GM12878 (cell line): ENCODE measurements at regions not wholly inside any gene's neighbourhood (a gene's known extent, or its start where the extent isn't known, plus 50 kb on each side); places are given as distances from the start of the nearest gene placed in this dataset.

ENCODE experiments used
- ATAC-seq: fragments of 200-7000 bp; cut with Tn5 transposase; 3 replicates; pipeline ENCODE4 v1.9.1; 2020; ENCODE audit warnings: mild to moderate bottlenecking, moderate library complexity
- BruUV-seq: library from RNA; stranded (reverse); fragments of 400-500 nt; replicated peaks from 2 replicates; lab custom pipeline; 2021; lab: Mats Ljungman, UMichigan
- CTCF ChIA-PET: fragments of 300-600 bp; sonication (Branson Sonifier 250); formaldehyde crosslinking; extraction: SDS; loops from one replicate; lab custom pipeline; 2021; ENCODE audit warnings: inconsistent platforms; lab: Yijun Ruan, JAX
- POLR2A ChIA-PET: fragments of 350-600 bp; formaldehyde crosslinking; extraction: SDS; loops from one replicate; lab custom pipeline; 2021; ENCODE audit warnings: inconsistent platforms; lab: Charles Lee
- RAD21 ChIA-PET: fragments of 300-600 bp; sonication (Branson Sonifier 250); formaldehyde crosslinking; loops from one replicate; lab custom pipeline; 2023; ENCODE audit warnings: antibody characterized with exemption; ENCODE audit not compliant: unreplicated experiment; lab: Charles Lee
- SMC1A ChIA-PET: fragments of 300-600 bp; sonication (Branson Sonifier 250); formaldehyde crosslinking; loops from one replicate; lab custom pipeline; 2023; ENCODE audit not compliant: unreplicated experiment, uncharacterized antibody; lab: Charles Lee
- DNase-seq: peaks from one replicate; pipeline ENCODE4 v3.0.0-alpha.2; 2011; ENCODE audit warnings: low read depth, low spot score
- FAIRE-seq: peaks from 3 replicates; lab custom pipeline; 2011; peaks lifted over from hg19 to GRCh38; lab: Jason Lieb, UNC
- H2AFZ ChIP-seq: 2 replicates; pipeline ENCODE4 v1.6.0; 2011; ENCODE audit warnings: low read depth, low read length, control low read depth; ENCODE audit not compliant: control insufficient read depth
- H3K27ac ChIP-seq: 2 replicates; pipeline ENCODE4 v1.5.1; 2011; ENCODE audit warnings: control low read depth; ENCODE audit not compliant: control insufficient read depth, insufficient read depth
- H3K27me3 ChIP-seq, 2 experiments: replicated peaks in 1 of 2; 2 replicates each; pipeline versions ENCODE4 v1.6.0 to v1.6.1; 2011; ENCODE audit warnings: low read length in 1 of 2; ENCODE audit not compliant: control insufficient read depth in 2 of 2, insufficient read depth in 2 of 2
- H3K36me3 ChIP-seq, 2 experiments: 2 replicates each; pipeline ENCODE4 v1.5.1; 2011; ENCODE audit warnings: low read length in 1 of 2; ENCODE audit not compliant: control insufficient read depth in 2 of 2, insufficient read depth in 2 of 2
- H3K4me1 ChIP-seq: 2 replicates; pipeline ENCODE4 v1.6.1; 2011; ENCODE audit warnings: mild to moderate bottlenecking, low read length, moderate library complexity, mixed read lengths; ENCODE audit not compliant: control insufficient read depth, insufficient read depth
- H3K4me2 ChIP-seq: 2 replicates; pipeline ENCODE4 v1.6.0; 2011; ENCODE audit warnings: control low read depth; ENCODE audit not compliant: control insufficient read depth, insufficient read depth
- H3K4me3 ChIP-seq: fragments of 200-600 bp; sonication (generic); 2 replicates; pipeline ENCODE4 v1.5.1; 2016
- H3K79me2 ChIP-seq: 2 replicates; pipeline ENCODE4 v1.6.0; 2011; ENCODE audit warnings: low read length; ENCODE audit not compliant: control insufficient read depth, insufficient read depth
- H3K9ac ChIP-seq: 2 replicates; pipeline ENCODE4 v1.8.0; 2011; ENCODE audit warnings: low read length, control low read depth, mixed read lengths; ENCODE audit not compliant: control insufficient read depth, insufficient read depth
- H3K9me3 ChIP-seq: replicated peaks from 3 replicates; pipeline ENCODE4 v1.5.1; 2011; ENCODE audit warnings: mild to moderate bottlenecking, low read length; ENCODE audit not compliant: control insufficient read depth, insufficient read depth
- H4K20me1 ChIP-seq: 2 replicates; pipeline ENCODE4 v1.6.0; 2011; ENCODE audit not compliant: control insufficient read depth, insufficient read depth
- RB1 ChIP-seq: fragments of 450-650 bp; formaldehyde crosslinking; IDR thresholded peaks from 2 replicates; pipeline ENCODE4 v1.6.1; 2017; ENCODE audit warnings: mild to moderate bottlenecking, borderline replicate concordance
- RFX5 ChIP-seq: IDR thresholded peaks from 2 replicates; pipeline ENCODE4 v1.6.1; 2011; ENCODE audit warnings: low read depth, low read length, improper control_type of control experiment
- ZZZ3 ChIP-seq: IDR thresholded peaks from 2 replicates; pipeline ENCODE4 v1.6.1; 2011; ENCODE audit warnings: low read depth; ENCODE audit not compliant: control insufficient read depth, insufficient read length
- WGBS: methylation state at CpG from one replicate; pipeline ENCODE4 v1.1.6; 2016; ENCODE audit warnings: low lambda C conversion rate; ENCODE audit not compliant: insufficient replicate concordance, insufficient coverage; ENCODE audit errors: missing lambda C conversion rate; 5-methylcytosine and 5-hydroxymethylcytosine counted together
- in situ Hi-C: fragments of 300-500 bp; cut with MboI; formaldehyde crosslinking; loops from 9 replicates; pipeline ENCODE4 v1.14.3; 2018; ENCODE audit warnings: mixed read lengths
- intact Hi-C: fragments of 100-400 bp; cut with micrococcal nuclease; formaldehyde crosslinking; loops from one replicate; pipeline ENCODE4 v1.14.2; 2022; ENCODE audit not compliant: unreplicated experiment
- TF ChIP-seq, protein P1 (sequence below): IDR thresholded peaks from 2 replicates; pipeline ENCODE4 v1.6.1; 2012; ENCODE audit warnings: mild to moderate bottlenecking, low read depth, low read length
- TF ChIP-seq, protein P2 (sequence below): IDR thresholded peaks from 2 replicates; pipeline ENCODE4 v1.6.1; 2012; ENCODE audit warnings: low read length, inconsistent platforms

DNA sequence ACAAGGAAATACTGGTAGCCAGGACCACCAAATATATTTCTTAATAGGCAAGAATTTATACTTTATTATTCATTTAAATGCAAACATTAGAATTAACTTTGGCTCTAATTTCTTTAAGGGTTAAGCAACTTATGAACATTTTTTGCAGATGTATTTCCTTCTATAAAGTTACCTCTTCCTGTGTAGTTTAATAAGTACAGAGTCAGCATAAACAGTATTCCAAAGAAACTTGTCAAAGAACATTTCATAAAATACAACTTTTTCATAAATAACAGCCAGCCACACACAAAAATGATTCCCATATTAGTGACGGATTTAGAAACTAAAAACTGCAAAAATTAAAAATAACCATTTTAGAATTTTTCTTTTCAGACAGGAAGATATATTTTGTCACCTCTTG, 723.2 kb downstream of the KCNJ2 start (continued):
- TF ChIP-seq, protein P1, sequence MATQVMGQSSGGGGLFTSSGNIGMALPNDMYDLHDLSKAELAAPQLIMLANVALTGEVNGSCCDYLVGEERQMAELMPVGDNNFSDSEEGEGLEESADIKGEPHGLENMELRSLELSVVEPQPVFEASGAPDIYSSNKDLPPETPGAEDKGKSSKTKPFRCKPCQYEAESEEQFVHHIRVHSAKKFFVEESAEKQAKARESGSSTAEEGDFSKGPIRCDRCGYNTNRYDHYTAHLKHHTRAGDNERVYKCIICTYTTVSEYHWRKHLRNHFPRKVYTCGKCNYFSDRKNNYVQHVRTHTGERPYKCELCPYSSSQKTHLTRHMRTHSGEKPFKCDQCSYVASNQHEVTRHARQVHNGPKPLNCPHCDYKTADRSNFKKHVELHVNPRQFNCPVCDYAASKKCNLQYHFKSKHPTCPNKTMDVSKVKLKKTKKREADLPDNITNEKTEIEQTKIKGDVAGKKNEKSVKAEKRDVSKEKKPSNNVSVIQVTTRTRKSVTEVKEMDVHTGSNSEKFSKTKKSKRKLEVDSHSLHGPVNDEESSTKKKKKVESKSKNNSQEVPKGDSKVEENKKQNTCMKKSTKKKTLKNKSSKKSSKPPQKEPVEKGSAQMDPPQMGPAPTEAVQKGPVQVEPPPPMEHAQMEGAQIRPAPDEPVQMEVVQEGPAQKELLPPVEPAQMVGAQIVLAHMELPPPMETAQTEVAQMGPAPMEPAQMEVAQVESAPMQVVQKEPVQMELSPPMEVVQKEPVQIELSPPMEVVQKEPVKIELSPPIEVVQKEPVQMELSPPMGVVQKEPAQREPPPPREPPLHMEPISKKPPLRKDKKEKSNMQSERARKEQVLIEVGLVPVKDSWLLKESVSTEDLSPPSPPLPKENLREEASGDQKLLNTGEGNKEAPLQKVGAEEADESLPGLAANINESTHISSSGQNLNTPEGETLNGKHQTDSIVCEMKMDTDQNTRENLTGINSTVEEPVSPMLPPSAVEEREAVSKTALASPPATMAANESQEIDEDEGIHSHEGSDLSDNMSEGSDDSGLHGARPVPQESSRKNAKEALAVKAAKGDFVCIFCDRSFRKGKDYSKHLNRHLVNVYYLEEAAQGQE = no peak
- TF ChIP-seq RFX5 = no peak
- TF ChIP-seq ZZZ3 = no peak

DNA sequence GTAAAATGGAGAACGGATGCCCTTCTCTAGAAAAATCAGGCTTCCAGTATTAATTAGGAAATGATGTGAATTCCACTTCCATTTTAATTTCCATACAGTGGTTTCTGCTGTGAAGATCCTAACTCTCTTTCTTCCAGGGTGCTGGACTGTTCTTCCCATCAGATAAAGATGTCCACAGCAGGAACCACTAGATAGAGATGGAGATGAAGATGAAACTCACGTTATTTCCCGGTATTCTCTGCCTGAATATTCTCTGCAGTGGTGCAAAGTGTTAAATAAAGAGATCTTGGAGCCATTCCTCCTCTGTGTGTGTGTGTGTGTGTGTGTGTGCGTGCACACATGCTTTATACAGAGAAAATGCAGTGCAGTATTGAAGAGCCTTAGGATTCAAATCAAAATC, 727.5 kb downstream of the KCNJ2 start:
- Histone ChIP-seq H3K4me3 (no peak overlapping the region), H3K27ac (no peak overlapping the region), H4K20me1 (no peaks in the 10 kb centered on the region), H3K9me3 (no peaks in the 10 kb centered on the region), H3K4me2 (no peak overlapping the region), H3K79me2 (no peaks in the 10 kb centered on the region), H3K4me1 (no peaks in the 10 kb centered on the region), H3K36me3 (no peaks in the 10 kb centered on the region), H2AFZ (no peak overlapping the region), H3K9ac (no peak overlapping the region), H3K27me3 (no peaks in the 10 kb centered on the region)
- FAIRE-seq (no peak), ATAC-seq (no peak), DNase-seq (no peak)
- 20% methylated on average over 4 of the region's 4 CpGs for whole genome bisulfite sequencing
- intact Hi-C loops = no loop called here
- CTCF ChIA-PET = no interaction called here
- SMC1A ChIA-PET = no interaction called here
- TF ChIP-seq, protein P2, sequence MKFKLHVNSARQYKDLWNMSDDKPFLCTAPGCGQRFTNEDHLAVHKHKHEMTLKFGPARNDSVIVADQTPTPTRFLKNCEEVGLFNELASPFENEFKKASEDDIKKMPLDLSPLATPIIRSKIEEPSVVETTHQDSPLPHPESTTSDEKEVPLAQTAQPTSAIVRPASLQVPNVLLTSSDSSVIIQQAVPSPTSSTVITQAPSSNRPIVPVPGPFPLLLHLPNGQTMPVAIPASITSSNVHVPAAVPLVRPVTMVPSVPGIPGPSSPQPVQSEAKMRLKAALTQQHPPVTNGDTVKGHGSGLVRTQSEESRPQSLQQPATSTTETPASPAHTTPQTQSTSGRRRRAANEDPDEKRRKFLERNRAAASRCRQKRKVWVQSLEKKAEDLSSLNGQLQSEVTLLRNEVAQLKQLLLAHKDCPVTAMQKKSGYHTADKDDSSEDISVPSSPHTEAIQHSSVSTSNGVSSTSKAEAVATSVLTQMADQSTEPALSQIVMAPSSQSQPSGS = no peak
- no peak for TF ChIP-seq RB1
- POLR2A ChIA-PET = no interaction called here
- RAD21 ChIA-PET = no interaction called here
- in situ Hi-C loops = no loop called here
- BruUV-seq = no TSS peak
